ENCODE measurements at regions not wholly inside any gene's neighbourhood (a gene's known extent, or its start where the extent isn't known, plus 50 kb on each side); places are given as distances from the start of the nearest gene placed in this dataset.

- TF ChIP-seq POLR2AphosphoS5 (IDR thresholded peaks at IDR 0.05; ENCODE audit: low read depth, low read length) (no peak), TAF1 (IDR thresholded peaks at IDR 0.05; ENCODE audit: borderline replicate concordance, insufficient read depth, low read length) (no peak)
These were observed 70.2 kb downstream of the FOXD2 start for GRCh38 chr1:47507881-47508701.
